DMS153 treated with DMSO at 0.1 percent for 48 hours (cell line): ENCODE measurements at regions not wholly inside any gene's neighbourhood (a gene's known extent, or its start where the extent isn't known, plus 50 kb on each side); places are given as distances from the start of the nearest gene placed in this dataset.

Experiments used
- DNase-seq: peaks from one replicate; lab custom pipeline; 2025; ENCODE audit not compliant: unreplicated experiment; lab: John Stamatoyannopoulos, UW

GRCh38 chr1:195941795-195942194 is 666.4 kb downstream of the KCNT2 start:
- DNase-seq, result no peak

GRCh38 chr1:195941314-195941713 is 666.9 kb downstream of the KCNT2 start:
- no peak for DNase-seq

GRCh38 chr1:195939844-195940243 is 668.4 kb downstream of the KCNT2 start:
- peak; percentile 26 for DNase-seq

GRCh38 chr1:195934817-195935553 is 673.3 kb downstream of the KCNT2 start:
- DNase-seq, result peak; percentile 96

GRCh38 chr1:195933835-195934234 is 674.4 kb downstream of the KCNT2 start:
- DNase-seq, result no peak

- no peak for DNase-seq
These were observed 692.4 kb downstream of the KCNT2 start for GRCh38 chr1:195915826-195916225.

- DNase-seq, result no peak
These were observed 699.2 kb downstream of the KCNT2 start for GRCh38 chr1:195909061-195909460.

GRCh38 chr1:195908121-195908520 is 700.1 kb downstream of the KCNT2 start:
- no peak for DNase-seq

GRCh38 chr1:195903203-195903602 is 705.0 kb downstream of the KCNT2 start:
- DNase-seq, result no peak

GRCh38 chr1:195902779-195903178 is 705.5 kb downstream of the KCNT2 start:
- DNase-seq, result no peak

GRCh38 chr1:195899762-195900352 is 708.4 kb downstream of the KCNT2 start:
- no peak for DNase-seq

- no peak for DNase-seq
These were observed 709.3 kb downstream of the KCNT2 start for GRCh38 chr1:195898924-195899323.

GRCh38 chr1:195898373-195898772 is 709.9 kb downstream of the KCNT2 start:
- no peak for DNase-seq

GRCh38 chr1:195897076-195897475 is 711.2 kb downstream of the KCNT2 start:
- no peak for DNase-seq

GRCh38 chr1:195894411-195894810 is 713.8 kb downstream of the KCNT2 start:
- DNase-seq, result no peak

- no peak for DNase-seq
These were observed 722.2 kb downstream of the KCNT2 start for GRCh38 chr1:195886000-195886399.

GRCh38 chr1:195878478-195878877 is 729.8 kb downstream of the KCNT2 start:
- no peak for DNase-seq

- DNase-seq, result no peak
These were observed 731.4 kb downstream of the KCNT2 start for GRCh38 chr1:195876792-195877191.

GRCh38 chr1:195872376-195872775 is 735.9 kb downstream of the KCNT2 start:
- no peak for DNase-seq

- DNase-seq, result no peak
These were observed 740.6 kb downstream of the KCNT2 start for GRCh38 chr1:195867638-195868037.

- DNase-seq, result no peak
These were observed 741.4 kb downstream of the KCNT2 start for GRCh38 chr1:195866781-195867222.

- no peak for DNase-seq
These were observed 742.0 kb downstream of the KCNT2 start for GRCh38 chr1:195866091-195866780.
